Activated T-helper 2 cell treated with anti-CD3 and anti-CD28 coated beads, Interferon-gamma antibody, Interleukin-2, Interleukin-4, amounts not matched to agents 10 μg/mL and 5 μg/mL and 100 μg/mL, durations not matched to agents 14 hours and 24 hours and 36 hours (primary cell): ENCODE measurements at regions not wholly inside any gene's neighbourhood (a gene's known extent, or its start where the extent isn't known, plus 50 kb on each side); places are given as distances from the start of the nearest gene placed in this dataset.
A peak's percentile ranks its signal among the peaks of the same experiment; 100 is the strongest.
"Not testable (repeated sequence)": the region's sequence is repeated elsewhere in the genome, so short reads cannot be mapped to it uniquely, and the experiment has no call there.

Experiments used
- DNase-seq: peaks from one replicate; pipeline ENCODE4 v3.0.0; 2021; ENCODE audit warnings: low spot score
- H3K27ac Mint-ChIP-seq: one replicate; pipeline ENCODE4 v1.8.0; 2021; ENCODE audit warnings: mixed read lengths
- H3K27me3 Mint-ChIP-seq: one replicate; pipeline ENCODE4 v1.8.0; 2021; ENCODE audit warnings: low read depth, mixed read lengths
- H3K36me3 Mint-ChIP-seq: one replicate; pipeline ENCODE4 v1.8.0; 2021; ENCODE audit warnings: low read depth, mixed read lengths
- H3K4me1 Mint-ChIP-seq: one replicate; pipeline ENCODE4 v1.8.0; 2021; ENCODE audit warnings: low read depth, mixed read lengths
- H3K4me3 Mint-ChIP-seq: one replicate; pipeline ENCODE4 v1.8.0; 2021; ENCODE audit warnings: low read depth, mild to moderate bottlenecking, moderate library complexity, mixed read lengths
- H3K9me3 Mint-ChIP-seq: one replicate; pipeline ENCODE4 v1.8.0; 2021; ENCODE audit warnings: mixed read lengths
- intact Hi-C: fragments of 100-400 bp; cut with micrococcal nuclease; formaldehyde crosslinking; loops from one replicate; pipeline ENCODE4 v1.15.1; 2023

GRCh38 chr2:91476244-91476935 lies 2784.9 kb downstream of the RPIA start:
- peaks cover 14% of the 10 kb centered on the region for H3K27me3 Mint-ChIP-seq
- H3K27ac Mint-ChIP-seq, H3K4me1 Mint-ChIP-seq, H3K9me3 Mint-ChIP-seq, intact Hi-C loops, H3K4me3 Mint-ChIP-seq, H3K36me3 Mint-ChIP-seq, DNase-seq: not testable (repeated sequence)

- intact Hi-C loops, DNase-seq, H3K9me3 Mint-ChIP-seq, H3K4me1 Mint-ChIP-seq, H3K36me3 Mint-ChIP-seq: not testable (repeated sequence)
- peaks cover 16% of the 10 kb centered on the region for H3K27me3 Mint-ChIP-seq
- H3K27ac Mint-ChIP-seq: peak overlapping the region; percentile 72
- peak overlapping the region; percentile 45 for H3K4me3 Mint-ChIP-seq
Measured at GRCh38 chr2:91476936-91477246, 2785.4 kb downstream of the RPIA start.

GRCh38 chr2:91477291-91477690 lies 2785.8 kb downstream of the RPIA start:
- H3K27ac Mint-ChIP-seq, H3K36me3 Mint-ChIP-seq, H3K9me3 Mint-ChIP-seq, H3K4me1 Mint-ChIP-seq, DNase-seq, intact Hi-C loops, H3K4me3 Mint-ChIP-seq: not testable (repeated sequence)
- H3K27me3 Mint-ChIP-seq: peaks cover 14% of the 10 kb centered on the region

- Mint-ChIP-seq H3K27me3 (peaks cover 14% of the 10 kb centered on the region), H3K36me3 (no peaks in the 10 kb centered on the region), H3K9me3 (no peaks in the 10 kb centered on the region), H3K4me1 (peaks cover 1% of the 10 kb centered on the region), H3K4me3 (no peak overlapping the region), H3K27ac (no peak overlapping the region)
- intact Hi-C loops: no loop called here
- DNase-seq: no peak
Measured at GRCh38 chr2:91477731-91478672, 2786.5 kb downstream of the RPIA start.

- H3K9me3 Mint-ChIP-seq, intact Hi-C loops, H3K4me3 Mint-ChIP-seq, DNase-seq, H3K36me3 Mint-ChIP-seq, H3K4me1 Mint-ChIP-seq, H3K27ac Mint-ChIP-seq: not testable (repeated sequence)
- peaks cover 14% of the 10 kb centered on the region for H3K27me3 Mint-ChIP-seq
Measured at GRCh38 chr2:91478851-91479718, 2787.6 kb downstream of the RPIA start.

GRCh38 chr2:91485226-91485625 lies 2793.8 kb downstream of the RPIA start:
- DNase-seq, H3K27ac Mint-ChIP-seq, intact Hi-C loops, H3K36me3 Mint-ChIP-seq, H3K27me3 Mint-ChIP-seq, H3K4me1 Mint-ChIP-seq, H3K9me3 Mint-ChIP-seq, H3K4me3 Mint-ChIP-seq: not testable (repeated sequence)

GRCh38 chr2:91497129-91498064 lies 2805.9 kb downstream of the RPIA start:
- H3K36me3 Mint-ChIP-seq, H3K4me3 Mint-ChIP-seq, H3K27me3 Mint-ChIP-seq, H3K4me1 Mint-ChIP-seq, DNase-seq, intact Hi-C loops, H3K27ac Mint-ChIP-seq: not testable (repeated sequence)
- peaks cover 14% of the 10 kb centered on the region for H3K9me3 Mint-ChIP-seq

- peaks cover 15% of the 10 kb centered on the region for H3K9me3 Mint-ChIP-seq
- intact Hi-C loops, H3K36me3 Mint-ChIP-seq, DNase-seq, H3K27me3 Mint-ChIP-seq, H3K4me1 Mint-ChIP-seq, H3K27ac Mint-ChIP-seq, H3K4me3 Mint-ChIP-seq: not testable (repeated sequence)
Measured at GRCh38 chr2:91498065-91498449, 2806.6 kb downstream of the RPIA start.

- intact Hi-C loops, H3K27ac Mint-ChIP-seq, H3K36me3 Mint-ChIP-seq, H3K4me1 Mint-ChIP-seq, H3K4me3 Mint-ChIP-seq, DNase-seq, H3K27me3 Mint-ChIP-seq: not testable (repeated sequence)
- H3K9me3 Mint-ChIP-seq: peaks cover 15% of the 10 kb centered on the region
Measured at GRCh38 chr2:91498513-91499250, 2807.2 kb downstream of the RPIA start.

GRCh38 chr2:91499431-91500050 lies 2808.1 kb downstream of the RPIA start:
- H3K4me1 Mint-ChIP-seq, H3K27me3 Mint-ChIP-seq, DNase-seq, H3K27ac Mint-ChIP-seq, intact Hi-C loops, H3K36me3 Mint-ChIP-seq, H3K4me3 Mint-ChIP-seq: not testable (repeated sequence)
- H3K9me3 Mint-ChIP-seq: peaks cover 15% of the 10 kb centered on the region

- H3K9me3 Mint-ChIP-seq: peaks cover 15% of the 10 kb centered on the region
- intact Hi-C loops, H3K4me3 Mint-ChIP-seq, H3K27me3 Mint-ChIP-seq, DNase-seq, H3K4me1 Mint-ChIP-seq, H3K36me3 Mint-ChIP-seq, H3K27ac Mint-ChIP-seq: not testable (repeated sequence)
Measured at GRCh38 chr2:91500246-91500977, 2808.9 kb downstream of the RPIA start.
